HG03025 (cell line): ENCODE measurements at regions not wholly inside any gene's neighbourhood (a gene's known extent, or its start where the extent isn't known, plus 50 kb on each side); places are given as distances from the start of the nearest gene placed in this dataset.

ENCODE experiments used
- ATAC-seq: cut with Tn5 transposase; IDR thresholded peaks from one replicate; pipeline ENCODE4 v1.9.1; 2021; ENCODE audit warnings: mild to moderate bottlenecking, moderate library complexity; ENCODE audit not compliant: unreplicated experiment, low FRiP score

DNA sequence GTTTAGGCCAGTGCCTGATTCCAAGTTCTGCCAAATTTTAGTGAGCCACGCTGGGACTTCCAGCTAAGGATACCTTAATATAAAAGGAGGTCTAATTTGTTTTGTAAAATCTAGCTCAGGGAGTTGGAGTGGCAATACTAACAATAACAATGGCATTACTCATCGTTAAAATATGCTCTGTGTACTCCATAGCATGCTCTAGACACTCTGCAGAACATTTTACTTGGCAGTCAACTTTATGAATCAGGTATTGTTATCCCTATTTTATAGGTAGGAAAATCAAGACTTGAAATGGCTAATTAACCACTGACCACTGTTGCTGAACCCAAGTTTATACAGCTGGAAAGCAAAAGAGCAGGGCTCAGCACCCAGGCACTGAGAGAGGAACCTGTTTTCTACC, 485.0 kb upstream of the KIRREL3 start:
- ATAC-seq: no peak

DNA sequence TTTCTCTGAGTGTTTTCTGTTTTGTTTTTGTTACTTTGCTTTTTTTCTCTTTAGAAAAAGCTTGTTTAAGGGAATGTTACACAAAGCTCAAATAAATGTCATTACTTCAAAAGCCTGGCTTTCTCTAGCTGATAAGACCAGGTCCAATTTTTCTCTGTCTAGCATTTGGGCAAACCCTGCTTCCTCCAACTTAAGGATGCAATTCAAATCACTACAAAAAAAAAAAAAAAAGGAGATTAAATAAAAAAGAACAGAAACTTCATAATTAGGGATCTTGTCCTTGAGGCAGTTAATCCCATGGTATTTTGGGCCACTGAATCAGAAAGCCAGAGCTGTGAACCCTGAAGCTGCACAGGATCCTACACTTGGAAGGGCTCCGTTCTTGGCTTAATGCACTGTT, 480.8 kb upstream of the KIRREL3 start:
- ATAC-seq: no peak

GRCh38 chr11:127478826-127479225, 478.3 kb upstream of the KIRREL3 start:
- no peak for ATAC-seq

DNA sequence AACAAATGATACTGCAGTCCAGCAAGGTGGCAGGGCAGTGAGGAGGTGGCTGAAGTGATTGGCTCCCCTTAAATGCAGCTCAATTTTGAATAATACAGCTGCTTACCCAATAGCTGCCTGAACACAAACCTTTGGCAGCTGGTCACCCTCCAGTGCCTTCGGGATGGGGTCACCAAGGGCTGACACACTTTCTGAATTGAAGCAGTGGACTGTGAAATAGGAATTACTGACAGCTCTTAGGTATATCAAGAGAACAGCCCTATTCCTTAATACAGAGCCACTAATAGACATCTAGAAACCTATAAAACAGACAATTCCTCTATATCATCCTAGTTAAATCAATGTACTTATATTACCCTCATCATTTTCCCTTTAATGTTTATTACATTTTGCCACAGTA, 474.2 kb upstream of the KIRREL3 start:
- ATAC-seq: no peak

- no peak for ATAC-seq
Measured at GRCh38 chr11:127472505-127472904, 471.9 kb upstream of the KIRREL3 start.

DNA sequence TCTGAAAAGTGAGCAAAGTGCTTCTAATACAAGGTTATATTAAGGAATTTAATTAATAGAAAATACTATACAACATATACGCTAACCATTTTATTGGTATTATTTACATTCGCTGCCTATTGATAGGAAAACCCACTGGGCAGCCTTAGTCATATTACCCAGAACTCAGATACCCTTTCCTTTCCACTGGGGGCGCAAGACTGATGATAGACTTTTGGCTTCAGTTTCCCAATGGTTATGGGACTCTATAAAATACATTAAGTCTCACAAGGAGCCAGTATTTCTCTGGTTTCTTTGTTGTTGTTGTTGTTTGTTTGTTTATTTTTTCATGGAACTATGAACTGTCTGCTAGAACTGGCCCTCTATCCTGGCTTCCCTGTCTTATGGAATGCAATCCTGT, 471.1 kb upstream of the KIRREL3 start:
- ATAC-seq: no peak

DNA sequence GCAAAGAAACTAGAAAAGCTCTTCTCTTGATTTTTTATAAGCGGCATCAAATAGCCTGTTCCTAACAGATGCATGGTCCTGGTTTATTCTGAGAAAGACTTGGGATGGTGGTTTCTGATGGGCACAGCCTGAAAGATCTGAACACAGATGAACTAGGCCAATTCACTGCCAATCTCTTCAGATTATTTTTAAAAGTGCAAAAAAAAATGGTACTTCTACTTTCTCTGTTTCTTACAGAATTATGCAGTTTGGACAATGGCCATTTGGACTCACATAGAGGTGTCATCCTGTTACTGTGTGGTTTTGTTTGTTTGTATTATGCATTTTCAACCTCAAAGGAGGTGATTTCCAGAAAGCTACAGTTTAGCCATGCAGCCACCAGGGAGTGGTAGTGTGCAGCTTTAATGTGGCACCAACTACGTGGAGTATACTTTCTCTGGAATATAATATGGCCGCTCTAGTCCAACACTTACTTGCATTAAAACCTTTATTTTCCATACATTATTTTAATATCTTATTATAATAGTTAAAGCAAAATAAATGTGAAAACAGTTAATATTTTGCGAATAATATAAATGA, 469.8 kb upstream of the KIRREL3 start:
- ATAC-seq: no peak

GRCh38 chr11:127464325-127464724, 463.8 kb upstream of the KIRREL3 start:
- ATAC-seq: no peak

GRCh38 chr11:127462065-127462344, 461.4 kb upstream of the KIRREL3 start:
- ATAC-seq: no peak

- no peak for ATAC-seq
Measured at GRCh38 chr11:127461241-127462064, 460.9 kb upstream of the KIRREL3 start.

DNA sequence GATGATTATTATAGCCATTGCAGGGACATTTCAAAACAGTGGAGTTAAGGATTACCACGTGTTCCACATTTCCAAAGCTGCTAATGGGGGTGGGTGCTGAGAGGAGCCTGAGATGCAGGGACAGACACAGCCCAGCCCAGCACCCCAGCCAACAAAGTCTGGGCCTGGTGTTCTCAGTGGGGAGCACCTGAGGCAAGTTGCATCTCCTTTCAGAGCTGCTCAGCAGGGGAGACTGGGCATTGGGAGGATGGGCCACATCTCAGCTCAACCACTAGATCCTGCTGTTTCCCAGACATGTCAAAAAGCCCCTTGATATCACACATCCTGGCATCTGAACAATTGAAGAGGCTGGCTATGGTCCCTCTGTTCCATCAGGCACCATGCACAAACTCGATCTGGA, 458.0 kb upstream of the KIRREL3 start:
- ATAC-seq: no peak

DNA sequence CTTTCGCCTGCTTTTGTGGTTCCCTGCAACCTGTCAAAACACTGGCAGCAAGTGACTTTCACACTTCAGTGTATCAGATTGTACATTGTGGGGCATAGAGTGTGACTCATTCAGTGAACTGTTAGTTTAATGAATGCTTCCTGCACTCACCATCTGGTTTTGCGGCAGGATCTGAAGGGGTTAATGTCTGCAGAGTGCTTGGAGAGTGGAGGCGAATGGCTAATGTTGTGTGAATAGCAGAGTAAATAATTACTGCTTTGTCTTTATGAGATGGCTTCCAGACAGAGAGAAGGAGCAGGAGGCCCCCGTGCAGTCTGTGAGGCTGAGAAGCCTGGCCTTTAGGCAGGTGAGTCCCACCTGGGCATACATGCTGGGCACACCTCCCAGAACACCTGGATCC, 454.3 kb upstream of the KIRREL3 start:
- ATAC-seq: no peak

GRCh38 chr11:127452533-127452932, 452.0 kb upstream of the KIRREL3 start:
- ATAC-seq: no peak

DNA sequence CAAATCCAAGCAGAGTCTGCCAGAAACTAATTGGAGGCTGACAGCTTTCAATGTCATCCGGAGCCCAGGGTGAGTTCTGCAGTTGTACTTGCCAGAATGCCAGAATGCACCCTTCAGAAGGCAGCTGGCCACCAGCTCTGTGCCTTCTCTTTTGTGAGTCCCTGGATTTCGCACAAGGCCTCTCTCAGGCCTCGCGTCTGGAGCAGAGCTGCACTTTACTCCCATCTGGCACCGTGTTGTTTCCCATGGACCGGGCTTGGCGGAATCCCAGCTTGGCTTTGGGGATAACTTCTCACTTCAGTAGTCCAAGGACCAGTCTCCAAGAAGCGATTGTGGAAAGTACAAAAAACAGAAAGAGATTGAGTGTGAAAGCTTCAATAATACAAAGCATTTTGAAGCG, 451.3 kb upstream of the KIRREL3 start:
- ATAC-seq: no peak

GRCh38 chr11:127448101-127448500, 447.5 kb upstream of the KIRREL3 start:
- ATAC-seq: no peak

GRCh38 chr11:127445476-127445875, 444.9 kb upstream of the KIRREL3 start:
- ATAC-seq: no peak

GRCh38 chr11:127443297-127443696, 442.7 kb upstream of the KIRREL3 start:
- ATAC-seq: no peak

DNA sequence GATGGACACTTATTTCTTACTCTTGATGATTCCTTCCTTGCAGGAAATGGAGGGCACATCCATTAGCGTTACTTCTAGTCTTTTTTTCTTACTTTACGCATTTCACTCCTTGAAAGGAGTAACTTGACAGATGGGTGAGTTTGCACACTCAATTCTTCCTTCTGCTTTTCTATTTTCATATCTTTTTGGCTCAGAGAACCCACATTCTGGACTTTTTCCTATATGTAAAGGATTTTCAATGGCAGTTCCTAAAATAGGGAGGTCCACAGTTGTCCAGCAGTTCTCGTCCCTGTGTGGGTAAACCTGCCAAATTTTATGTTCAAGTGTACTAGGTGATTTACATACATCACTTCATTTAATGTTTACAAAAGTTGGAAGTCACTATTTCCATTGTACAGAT, 440.0 kb upstream of the KIRREL3 start:
- ATAC-seq: no peak

GRCh38 chr11:127425281-127425680, 424.7 kb upstream of the KIRREL3 start:
- ATAC-seq: no peak

DNA sequence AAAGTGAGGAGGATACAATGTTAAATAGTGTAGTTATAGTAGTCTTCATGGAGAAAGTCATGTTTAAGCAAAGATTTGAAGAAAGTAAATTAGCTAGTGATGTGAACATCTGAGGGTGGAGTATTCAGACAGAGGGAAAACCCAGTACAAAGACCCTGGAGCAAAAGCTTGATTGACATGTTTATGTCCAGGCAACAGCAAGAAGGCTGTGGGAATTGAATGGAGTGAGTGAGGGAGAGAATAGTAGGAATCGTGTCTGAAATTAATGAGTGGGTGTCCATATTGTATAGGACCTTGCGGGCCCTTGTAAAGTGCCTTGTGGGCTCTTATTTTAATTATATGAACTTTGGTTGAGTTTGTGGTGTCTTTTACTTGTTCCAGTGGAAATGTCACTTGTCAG, 424.1 kb upstream of the KIRREL3 start:
- no peak for ATAC-seq

DNA sequence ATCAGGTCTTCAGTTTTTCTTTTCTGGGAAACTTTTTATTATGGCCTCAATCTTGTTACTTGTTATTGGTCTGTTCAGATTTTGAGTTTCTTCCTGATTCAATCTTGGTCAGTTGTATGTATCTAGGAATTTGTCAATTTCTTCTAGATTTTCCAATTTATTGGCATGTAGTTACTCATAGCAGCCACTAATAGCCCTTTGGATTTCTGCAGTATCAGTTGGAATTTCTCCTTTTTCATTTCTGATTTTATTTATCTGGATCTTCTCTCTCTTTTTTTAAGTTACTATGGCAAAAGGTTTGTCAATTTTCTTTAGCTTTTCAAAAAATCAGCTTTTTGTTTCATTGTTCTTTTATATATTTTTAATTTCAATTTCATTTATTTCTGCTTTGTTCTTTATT, 419.6 kb upstream of the KIRREL3 start:
- ATAC-seq: no peak

DNA sequence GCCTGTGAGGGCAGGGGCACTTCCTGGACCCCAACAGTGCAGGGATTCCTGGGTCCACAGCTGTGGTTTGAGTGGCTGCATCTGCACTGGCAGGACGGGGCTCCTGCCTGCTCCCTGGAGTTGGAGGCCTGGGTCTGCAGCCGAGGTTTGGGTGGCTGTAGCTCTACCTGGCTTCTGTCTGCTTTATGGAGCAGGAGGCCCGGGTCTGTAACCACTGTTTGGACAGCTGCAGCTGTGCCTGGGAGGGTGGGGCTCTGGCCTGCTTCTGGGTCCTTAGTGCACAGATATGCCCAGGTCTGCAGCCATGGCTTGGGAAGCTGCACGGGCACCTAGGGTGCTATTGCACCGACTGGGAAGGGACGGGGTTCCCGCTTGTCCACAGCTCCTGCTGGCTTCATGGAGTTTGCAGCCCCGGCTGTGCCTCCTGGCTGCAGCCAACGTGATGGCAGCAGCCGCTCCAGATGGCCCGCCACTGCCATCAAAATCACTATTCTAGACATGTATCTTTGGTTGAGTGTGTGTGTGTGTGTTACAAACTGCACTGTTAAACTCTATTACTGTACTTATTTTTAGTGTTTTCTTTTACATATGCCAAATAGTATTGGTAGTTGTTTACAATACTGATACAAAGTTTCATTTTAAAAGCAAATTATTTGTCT, 412.3 kb upstream of the KIRREL3 start:
- ATAC-seq: no peak
